H9 (cell line): ENCODE measurements at regions not wholly inside any gene's neighbourhood (a gene's known extent, or its start where the extent isn't known, plus 50 kb on each side); places are given as distances from the start of the nearest gene placed in this dataset.

Experiments used
- DNase-seq: peaks from one replicate; pipeline ENCODE4 v3.0.0-alpha.2; 2017
- H2AFZ ChIP-seq: one replicate; pipeline ENCODE4 v1.6.1; 2013; ENCODE audit warnings: mild to moderate bottlenecking, low read length, control low read depth, moderate library complexity
- H2AK5ac ChIP-seq: 2 replicates; pipeline ENCODE4 v1.6.1; 2013; ENCODE audit warnings: low read length, control low read depth, mixed read lengths; ENCODE audit not compliant: insufficient read length
- H2BK120ac ChIP-seq: one replicate; pipeline ENCODE4 v1.6.1; 2013; ENCODE audit warnings: low read depth, mild to moderate bottlenecking, low read length, control low read depth, inconsistent platforms; ENCODE audit not compliant: poor library complexity, severe bottlenecking
- H2BK12ac ChIP-seq: 2 replicates; pipeline ENCODE4 v1.6.1; 2013; ENCODE audit warnings: low read length, control low read depth, mixed read lengths, low read depth; ENCODE audit not compliant: insufficient read length
- H2BK15ac ChIP-seq: 2 replicates; pipeline ENCODE4 v1.6.1; 2013; ENCODE audit warnings: low read depth, low read length, control low read depth
- H2BK20ac ChIP-seq: one replicate; pipeline ENCODE4 v1.6.1; 2013; ENCODE audit warnings: low read depth, mild to moderate bottlenecking, low read length, control low read depth, inconsistent platforms; ENCODE audit not compliant: poor library complexity, severe bottlenecking
- H2BK5ac ChIP-seq: 2 replicates; pipeline ENCODE4 v1.6.1; 2013; ENCODE audit warnings: low read length, control low read depth, mixed read lengths; ENCODE audit not compliant: insufficient read length
- H3K14ac ChIP-seq: 2 replicates; pipeline ENCODE4 v1.6.1; 2013; ENCODE audit warnings: low read length, control low read depth; ENCODE audit not compliant: insufficient read depth
- H3K18ac ChIP-seq: 2 replicates; pipeline ENCODE4 v1.6.1; 2013; ENCODE audit warnings: low read depth, mild to moderate bottlenecking, mixed read lengths, low read length, control low read depth; ENCODE audit not compliant: insufficient read length
- H3K23ac ChIP-seq: 2 replicates; pipeline ENCODE4 v1.6.1; 2013; ENCODE audit warnings: low read length, control low read depth, mixed read lengths, low read depth; ENCODE audit not compliant: insufficient read length
- H3K23me2 ChIP-seq: 2 replicates; pipeline ENCODE4 v1.6.1; 2013; ENCODE audit warnings: low read depth, mild to moderate bottlenecking, mixed read lengths, low read length, control low read depth; ENCODE audit not compliant: insufficient read length, poor library complexity, severe bottlenecking
- H3K27ac ChIP-seq: 2 replicates; pipeline ENCODE4 v1.5.1; 2013; ENCODE audit warnings: low read length, control low read depth, mixed read lengths, low read depth; ENCODE audit not compliant: insufficient read length
- H3K27me3 ChIP-seq: 2 replicates; pipeline ENCODE4 v1.6.1; 2013; ENCODE audit warnings: low read length, control low read depth, inconsistent platforms; ENCODE audit not compliant: insufficient read depth
- H3K4ac ChIP-seq: 2 replicates; pipeline ENCODE4 v1.6.1; 2013; ENCODE audit warnings: low read depth, mild to moderate bottlenecking, control low read depth, inconsistent platforms, low read length, moderate library complexity
- H3K4me1 ChIP-seq: 2 replicates; pipeline ENCODE4 v1.6.1; 2013; ENCODE audit warnings: low read length, control low read depth, inconsistent platforms; ENCODE audit not compliant: insufficient read depth
- H3K4me2 ChIP-seq: 2 replicates; pipeline ENCODE4 v1.6.1; 2013; ENCODE audit warnings: low read length, control low read depth, mixed read lengths; ENCODE audit not compliant: insufficient read length, insufficient read depth
- H3K56ac ChIP-seq: 2 replicates; pipeline ENCODE4 v1.6.1; 2013; ENCODE audit warnings: low read depth, mild to moderate bottlenecking, mixed read lengths, low read length, control low read depth; ENCODE audit not compliant: insufficient read length
- H3K79me1 ChIP-seq: 2 replicates; pipeline ENCODE4 v1.6.1; 2013; ENCODE audit warnings: low read depth, mild to moderate bottlenecking, moderate library complexity, low read length, control low read depth, inconsistent platforms; ENCODE audit not compliant: insufficient read depth, poor library complexity, severe bottlenecking
- H3K79me2 ChIP-seq: 2 replicates; pipeline ENCODE4 v1.6.1; 2013; ENCODE audit warnings: low read length, control low read depth, inconsistent platforms; ENCODE audit not compliant: insufficient read depth
- H3K9ac ChIP-seq: 2 replicates; pipeline ENCODE4 v1.6.1; 2013; ENCODE audit warnings: low read length, control low read depth, mixed read lengths; ENCODE audit not compliant: insufficient read length; ENCODE audit errors: extremely low read depth
- H3K9me3 ChIP-seq: one replicate; pipeline ENCODE4 v1.6.1; 2013; ENCODE audit warnings: low read depth, low read length, inconsistent platforms; ENCODE audit not compliant: control insufficient read depth
- H3T11ph ChIP-seq: one replicate; pipeline ENCODE4 v1.6.1; 2013; ENCODE audit warnings: mild to moderate bottlenecking, low read length, control low read depth, inconsistent platforms
- H4K20me1 ChIP-seq: one replicate; pipeline ENCODE4 v1.6.1; 2013; ENCODE audit not compliant: control insufficient read depth, insufficient read length, insufficient read depth
- H4K5ac ChIP-seq: 2 replicates; pipeline ENCODE4 v1.6.1; 2013; ENCODE audit warnings: low read depth, mild to moderate bottlenecking, mixed read lengths, low read length, control low read depth; ENCODE audit not compliant: insufficient read length
- H4K8ac ChIP-seq: replicated peaks from 2 replicates; pipeline ENCODE4 v1.6.1; 2013; ENCODE audit warnings: low read length, control low read depth, mixed read lengths, low read depth; ENCODE audit not compliant: insufficient read length
- H4K91ac ChIP-seq: 2 replicates; pipeline ENCODE4 v1.6.1; 2013; ENCODE audit warnings: low read depth, mild to moderate bottlenecking, moderate library complexity, mixed read lengths, low read length, control low read depth; ENCODE audit not compliant: insufficient read length
- H3K27ac Mint-ChIP-seq, 3 experiments: 2 replicates in 2 of 3; 3 replicates in 1 of 3; pipeline ENCODE4 v1.8.0; 2020 to 2021; ENCODE audit warnings: mixed read lengths in 3 of 3, mild to moderate bottlenecking in 1 of 3, moderate library complexity in 1 of 3
- H3K27me3 Mint-ChIP-seq: 2 replicates; pipeline ENCODE4 v1.8.0; 2021; ENCODE audit warnings: low read depth, mild to moderate bottlenecking, moderate library complexity, mixed read lengths
- H3K36me3 Mint-ChIP-seq, 3 experiments: 2 replicates in 2 of 3; 3 replicates in 1 of 3; pipeline ENCODE4 v1.8.0; 2020 to 2021; ENCODE audit warnings: low read depth in 3 of 3, mixed read lengths in 3 of 3; ENCODE audit not compliant: insufficient read depth in 1 of 3
- H3K4me1 Mint-ChIP-seq, 2 experiments: 2 replicates each; pipeline ENCODE4 v1.8.0; 2020; ENCODE audit warnings: mixed read lengths in 2 of 2
- H3K4me3 Mint-ChIP-seq, 2 experiments: 2 replicates in 1 of 2; 3 replicates in 1 of 2; pipeline ENCODE4 v1.8.0; 2020 to 2021; ENCODE audit warnings: mild to moderate bottlenecking in 2 of 2, mixed read lengths in 2 of 2, moderate library complexity in 1 of 2
- H3K9me3 Mint-ChIP-seq, 2 experiments: 2 replicates in 1 of 2; 3 replicates in 1 of 2; pipeline ENCODE4 v1.8.0; 2020; ENCODE audit warnings: mild to moderate bottlenecking in 2 of 2, mixed read lengths in 2 of 2, moderate library complexity in 1 of 2
- WGBS: extraction: QIAGEN DNeasy Blood & Tissue Kit; methylation state at CpG from one replicate; pipeline ENCODE4 v1.1.7; 2013; ENCODE audit warnings: missing lambda C conversion rate, low lambda C conversion rate, mixed read lengths; ENCODE audit not compliant: insufficient read length; ENCODE audit errors: extremely low coverage; 5-methylcytosine and 5-hydroxymethylcytosine counted together
- TF ChIP-seq, protein P1 (sequence below): fragments of 200-600 bp; sonication (generic); conservative IDR thresholded peaks from 3 replicates; pipeline ENCODE4 v1.8.0; 2021; ENCODE audit warnings: antibody characterized with exemption, mild to moderate bottlenecking

DNA sequence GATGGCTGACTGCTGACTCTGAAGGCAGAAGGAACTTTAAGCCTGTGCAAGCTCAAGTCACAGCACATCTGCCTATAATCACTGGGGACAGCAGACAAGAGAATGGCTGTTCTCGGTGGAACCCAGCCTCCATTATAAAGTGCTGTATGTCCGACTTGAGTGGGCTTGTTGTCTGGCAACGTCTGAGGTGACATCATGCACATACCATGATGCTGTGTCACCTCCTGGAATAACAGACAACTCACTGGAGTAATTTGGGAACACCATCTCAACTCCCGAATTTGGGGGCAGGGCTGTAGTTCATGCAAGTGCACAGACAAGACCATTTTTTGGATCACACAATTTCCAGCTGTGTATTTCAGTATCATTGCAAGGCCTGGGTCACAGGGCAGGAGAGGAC lies 59.8 kb upstream of the GPM6B start:
- peaks cover 16% of the 10 kb centered on the region; the same call in 1 of the 2 replicates for H3K79me2 ChIP-seq
- no peak overlapping the region for H3K23ac ChIP-seq
- no peak overlapping the region for H3K18ac ChIP-seq
- no peaks in the 10 kb centered on the region for H3K23me2 ChIP-seq
- H4K5ac ChIP-seq = no peak overlapping the region
- H3K9ac ChIP-seq = no peak overlapping the region
- H3K79me1 ChIP-seq = no peaks in the 10 kb centered on the region
- no peaks in the 10 kb centered on the region for H4K20me1 ChIP-seq
- no peak overlapping the region for H2BK5ac ChIP-seq
- WGBS = no CpG with 5 or more reads among the region's 4 CpGs
- H3K4me1 ChIP-seq = peaks cover 10% of the 10 kb centered on the region; the same call in 1 of the 2 replicates
- no peak overlapping the region for H3K4ac ChIP-seq
- Mint-ChIP-seq H3K9me3 (peaks cover 19 to 37% of the 10 kb centered on the region in 2 experiments), H3K27ac (no peak overlapping the region), H3K4me1 (peaks cover 28 to 52% of the 10 kb centered on the region in 2 experiments), H3K27me3 (no peaks in the 10 kb centered on the region), H3K4me3 (no peak overlapping the region), H3K36me3 (peaks cover 4 to 19% (median 15%) of the 10 kb centered on the region in 3 experiments; a peak in 6 of 7 replicates)
- H3K9me3 ChIP-seq = no peaks in the 10 kb centered on the region
- no peak overlapping the region for H2BK20ac ChIP-seq
- H2BK12ac ChIP-seq = no peak overlapping the region
- H2BK15ac ChIP-seq = no peak overlapping the region
- no peak overlapping the region for H2AFZ ChIP-seq
- H3K4me2 ChIP-seq = no peak overlapping the region
- H4K8ac ChIP-seq = no peak overlapping the region
- no peak overlapping the region for H3K14ac ChIP-seq
- no peak overlapping the region for H2BK120ac ChIP-seq
- H3K56ac ChIP-seq = no peak overlapping the region
- TF ChIP-seq, protein P1, sequence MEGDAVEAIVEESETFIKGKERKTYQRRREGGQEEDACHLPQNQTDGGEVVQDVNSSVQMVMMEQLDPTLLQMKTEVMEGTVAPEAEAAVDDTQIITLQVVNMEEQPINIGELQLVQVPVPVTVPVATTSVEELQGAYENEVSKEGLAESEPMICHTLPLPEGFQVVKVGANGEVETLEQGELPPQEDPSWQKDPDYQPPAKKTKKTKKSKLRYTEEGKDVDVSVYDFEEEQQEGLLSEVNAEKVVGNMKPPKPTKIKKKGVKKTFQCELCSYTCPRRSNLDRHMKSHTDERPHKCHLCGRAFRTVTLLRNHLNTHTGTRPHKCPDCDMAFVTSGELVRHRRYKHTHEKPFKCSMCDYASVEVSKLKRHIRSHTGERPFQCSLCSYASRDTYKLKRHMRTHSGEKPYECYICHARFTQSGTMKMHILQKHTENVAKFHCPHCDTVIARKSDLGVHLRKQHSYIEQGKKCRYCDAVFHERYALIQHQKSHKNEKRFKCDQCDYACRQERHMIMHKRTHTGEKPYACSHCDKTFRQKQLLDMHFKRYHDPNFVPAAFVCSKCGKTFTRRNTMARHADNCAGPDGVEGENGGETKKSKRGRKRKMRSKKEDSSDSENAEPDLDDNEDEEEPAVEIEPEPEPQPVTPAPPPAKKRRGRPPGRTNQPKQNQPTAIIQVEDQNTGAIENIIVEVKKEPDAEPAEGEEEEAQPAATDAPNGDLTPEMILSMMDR = no peak
- DNase-seq = no peak
- H3T11ph ChIP-seq = no peak overlapping the region
- no peaks in the 10 kb centered on the region for H3K27me3 ChIP-seq
- H3K27ac ChIP-seq = no peak overlapping the region
- no peak overlapping the region for H4K91ac ChIP-seq
- no peak overlapping the region for H2AK5ac ChIP-seq
